ENCODE measurements at regions not wholly inside any gene's neighbourhood (a gene's known extent, or its start where the extent isn't known, plus 50 kb on each side); places are given as distances from the start of the nearest gene placed in this dataset.

GRCh38 chr2:238557431-238557830 lies 130.7 kb downstream of the ASB1 start:
- Mint-ChIP-seq H3K4me1 (no peaks in the 10 kb centered on the region), H3K9me3 (peaks cover 2% of the 10 kb centered on the region), H3K4me3 (no peak overlapping the region), H3K36me3 (ENCODE audit: low read depth) (no peaks in the 10 kb centered on the region), H3K27ac (no peak overlapping the region), H3K27me3 (peaks cover 7% of the 10 kb centered on the region)
- no peak for TF ChIP-seq CTCF (IDR thresholded peaks at IDR 0.05)
- intact Hi-C loops (cut with micrococcal nuclease), result no loop called here
- ATAC-seq (ENCODE audit: low read depth), result no peak
- no peak for DNase-seq
- ChIA-PET CTCF (no interaction called here), POLR2A (no interaction called here)

GRCh38 chr2:238557936-238558335 lies 131.2 kb downstream of the ASB1 start:
- peaks cover 7% of the 10 kb centered on the region for H3K27me3 Mint-ChIP-seq
- H3K9me3 Mint-ChIP-seq, result peaks cover 2% of the 10 kb centered on the region

GRCh38 chr2:238558456-238559099 lies 131.9 kb downstream of the ASB1 start:
- ChIA-PET CTCF (no interaction called here), POLR2A (no interaction called here)
- no peak overlapping the region for H3K27ac Mint-ChIP-seq

More at GRCh38 chr2:238557936-238558335, 131.2 kb downstream of the ASB1 start:
- DNase-seq, result no peak
- H3K36me3 Mint-ChIP-seq (ENCODE audit: low read depth), result no peaks in the 10 kb centered on the region
- intact Hi-C loops (cut with micrococcal nuclease), result no loop called here
- H3K27ac Mint-ChIP-seq, result no peak overlapping the region
- ATAC-seq (ENCODE audit: low read depth), result no peak
- POLR2A ChIA-PET, result no interaction called here
- CTCF ChIA-PET, result no interaction called here
- no peak overlapping the region for H3K4me3 Mint-ChIP-seq
- no peaks in the 10 kb centered on the region for H3K4me1 Mint-ChIP-seq
- no peak for TF ChIP-seq CTCF (IDR thresholded peaks at IDR 0.05)

GRCh38 chr2:238560234-238560633 lies 133.5 kb downstream of the ASB1 start:
- ChIA-PET POLR2A (no interaction called here), CTCF (no interaction called here)
- peaks cover 5% of the 10 kb centered on the region for H3K27me3 Mint-ChIP-seq
- no peak overlapping the region for H3K4me3 Mint-ChIP-seq
- DNase-seq (no peak), ATAC-seq (ENCODE audit: low read depth) (no peak)
- no peak for TF ChIP-seq CTCF (IDR thresholded peaks at IDR 0.05)
- no peaks in the 10 kb centered on the region for H3K9me3 Mint-ChIP-seq
- intact Hi-C loops (cut with micrococcal nuclease), result no loop called here
- no peaks in the 10 kb centered on the region for H3K36me3 Mint-ChIP-seq (ENCODE audit: low read depth)
- no peak overlapping the region for H3K27ac Mint-ChIP-seq
- H3K4me1 Mint-ChIP-seq, result no peaks in the 10 kb centered on the region

More at GRCh38 chr2:238558456-238559099, 131.9 kb downstream of the ASB1 start:
- H3K4me1 Mint-ChIP-seq, result no peaks in the 10 kb centered on the region
- TF ChIP-seq CTCF (IDR thresholded peaks at IDR 0.05), result no peak
- H3K27me3 Mint-ChIP-seq, result peaks cover 7% of the 10 kb centered on the region
- no peaks in the 10 kb centered on the region for H3K36me3 Mint-ChIP-seq (ENCODE audit: low read depth)
- intact Hi-C loops (cut with micrococcal nuclease), result no loop called here
- ATAC-seq (ENCODE audit: low read depth) (no peak), DNase-seq (no peak)
- no peak overlapping the region for H3K4me3 Mint-ChIP-seq
- H3K9me3 Mint-ChIP-seq, result no peaks in the 10 kb centered on the region

- Mint-ChIP-seq H3K9me3 (no peaks in the 10 kb centered on the region), H3K4me1 (no peaks in the 10 kb centered on the region), H3K27ac (no peak overlapping the region), H3K4me3 (no peak overlapping the region), H3K36me3 (ENCODE audit: low read depth) (no peaks in the 10 kb centered on the region), H3K27me3 (peaks cover 5% of the 10 kb centered on the region)
- intact Hi-C loops (cut with micrococcal nuclease), result no loop called here
- CTCF ChIA-PET, result no interaction called here
- DNase-seq, result no peak
- POLR2A ChIA-PET, result no interaction called here
- no peak for ATAC-seq (ENCODE audit: low read depth)
- TF ChIP-seq CTCF (IDR thresholded peaks at IDR 0.05), result no peak
Measured at GRCh38 chr2:238561230-238561629, 134.5 kb downstream of the ASB1 start.
